ENCODE measurements at regions not wholly inside any gene's neighbourhood (a gene's known extent, or its start where the extent isn't known, plus 50 kb on each side); places are given as distances from the start of the nearest gene placed in this dataset.

DNA sequence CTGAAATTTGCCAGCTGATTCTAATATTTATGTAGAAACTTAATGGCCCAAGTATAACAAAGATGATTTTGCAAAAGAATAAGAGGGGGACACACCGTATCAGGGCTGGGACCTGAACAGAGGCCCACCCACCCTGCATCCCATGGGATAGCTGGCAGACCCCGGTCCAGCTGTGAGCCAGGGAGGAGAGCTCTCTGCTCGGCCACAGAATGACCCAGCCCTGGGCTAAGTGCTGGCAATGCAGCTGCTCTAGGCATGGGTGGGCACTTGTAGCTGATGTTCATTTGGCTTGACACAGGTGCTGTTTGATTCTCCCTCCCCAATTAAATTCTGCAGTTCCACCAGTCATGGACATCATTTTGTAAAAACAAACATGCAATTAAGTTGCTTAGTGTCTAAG is 522.8 kb upstream of the RAB6C start:
- ChIA-PET CTCF (no interaction called here), POLR2A (no interaction called here)
- Mint-ChIP-seq H3K27ac (no peak overlapping the region), H3K27me3 (no peaks in the 10 kb centered on the region), H3K9me3 (peaks cover 0 to 3% (median 0%) of the 10 kb centered on the region in 5 donors), H3K4me3 (no peak overlapping the region), H3K36me3 (no peaks in the 10 kb centered on the region), H3K4me1 (no peaks in the 10 kb centered on the region)
- Histone ChIP-seq H3K4me3 (ENCODE audit: low read length) (no peak overlapping the region), H3K9me3 (ENCODE audit: low read length) (no peaks in the 10 kb centered on the region), H3K27me3 (ENCODE audit: insufficient read depth, low read length, poor library complexity, severe bottlenecking) (no peaks in the 10 kb centered on the region), H3K36me3 (ENCODE audit: insufficient read depth, low read length) (no peaks in the 10 kb centered on the region), H3K4me1 (ENCODE audit: insufficient read depth, low read length) (no peaks in the 10 kb centered on the region), H3K27ac (ENCODE audit: low read depth, low read length) (no peak overlapping the region)
- DNase-seq, result no peak

- Histone ChIP-seq H3K36me3 (ENCODE audit: insufficient read depth, low read length) (no peaks in the 10 kb centered on the region), H3K9me3 (ENCODE audit: low read length) (no peaks in the 10 kb centered on the region), H3K4me3 (ENCODE audit: low read length) (no peak overlapping the region), H3K4me1 (ENCODE audit: insufficient read depth, low read length) (no peaks in the 10 kb centered on the region), H3K27ac (ENCODE audit: low read depth, low read length) (no peak overlapping the region), H3K27me3 (ENCODE audit: insufficient read depth, low read length, poor library complexity, severe bottlenecking) (no peaks in the 10 kb centered on the region)
- no peaks in the 10 kb centered on the region for H3K27me3 Mint-ChIP-seq
- DNase-seq, result no peak
- CTCF ChIA-PET, result no interaction called here
- peaks cover 0 to 3% (median 0%) of the 10 kb centered on the region in 5 donors for H3K9me3 Mint-ChIP-seq
- H3K36me3 Mint-ChIP-seq, result no peaks in the 10 kb centered on the region
- no peak overlapping the region for H3K4me3 Mint-ChIP-seq
- H3K27ac Mint-ChIP-seq, result no peak overlapping the region
- POLR2A ChIA-PET, result no interaction called here
- H3K4me1 Mint-ChIP-seq, result no peaks in the 10 kb centered on the region
Observed at GRCh38 chr2:129457277-129457818, 522.1 kb upstream of the RAB6C start.

DNA sequence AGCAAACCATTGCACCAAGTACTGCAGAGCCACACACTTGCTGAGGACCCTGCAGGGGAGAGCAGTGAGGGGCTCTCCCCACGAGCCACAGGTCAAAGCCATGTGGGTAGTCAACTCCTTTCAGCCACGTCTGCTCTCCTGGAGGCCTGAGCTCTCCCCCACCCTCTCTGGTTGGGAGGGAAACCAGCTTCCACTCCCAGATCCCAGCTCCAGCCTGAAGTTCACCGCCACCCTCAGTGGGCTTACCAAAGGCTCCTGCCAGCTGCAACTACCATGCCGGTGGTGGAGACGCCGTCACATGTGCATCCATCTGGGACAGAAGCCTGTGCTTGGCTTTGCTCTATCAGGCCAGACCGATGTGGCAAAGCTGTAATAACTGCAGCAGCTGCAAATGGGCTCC is 521.5 kb upstream of the RAB6C start:
- no peak for DNase-seq
- Histone ChIP-seq H3K4me1 (ENCODE audit: insufficient read depth, low read length) (no peaks in the 10 kb centered on the region), H3K4me3 (ENCODE audit: low read length) (no peak overlapping the region), H3K36me3 (ENCODE audit: insufficient read depth, low read length) (no peaks in the 10 kb centered on the region), H3K9me3 (ENCODE audit: low read length) (no peaks in the 10 kb centered on the region), H3K27me3 (ENCODE audit: insufficient read depth, low read length, poor library complexity, severe bottlenecking) (no peaks in the 10 kb centered on the region), H3K27ac (ENCODE audit: low read depth, low read length) (no peak overlapping the region)
- Mint-ChIP-seq H3K4me3 (no peak overlapping the region), H3K4me1 (no peaks in the 10 kb centered on the region), H3K27me3 (no peaks in the 10 kb centered on the region), H3K9me3 (peaks cover 0 to 3% (median 0%) of the 10 kb centered on the region in 5 donors), H3K36me3 (no peaks in the 10 kb centered on the region), H3K27ac (no peak overlapping the region)
- ChIA-PET POLR2A (no interaction called here), CTCF (no interaction called here)

- Histone ChIP-seq H3K4me1 (ENCODE audit: insufficient read depth, low read length) (no peaks in the 10 kb centered on the region), H3K4me3 (ENCODE audit: low read length) (no peak overlapping the region), H3K27me3 (ENCODE audit: insufficient read depth, low read length, poor library complexity, severe bottlenecking) (no peaks in the 10 kb centered on the region), H3K36me3 (ENCODE audit: insufficient read depth, low read length) (no peaks in the 10 kb centered on the region), H3K27ac (ENCODE audit: low read depth, low read length) (no peak overlapping the region), H3K9me3 (ENCODE audit: low read length) (no peaks in the 10 kb centered on the region)
- H3K9me3 Mint-ChIP-seq, result peaks cover 0 to 3% (median 0%) of the 10 kb centered on the region in 5 donors
- H3K27ac Mint-ChIP-seq, result no peak overlapping the region
- no peaks in the 10 kb centered on the region for H3K36me3 Mint-ChIP-seq
- ChIA-PET POLR2A (no interaction called here), CTCF (interaction anchor here (1.1 kb wide), 1 partner anchor 9 kb away, joined by 3 read pairs; no protein-coding TSS in a partner anchor)
- no peaks in the 10 kb centered on the region for H3K4me1 Mint-ChIP-seq
- H3K27me3 Mint-ChIP-seq, result no peaks in the 10 kb centered on the region
- no peak overlapping the region for H3K4me3 Mint-ChIP-seq
- no peak for DNase-seq
Observed at GRCh38 chr2:129458436-129458835, 521.0 kb upstream of the RAB6C start.

GRCh38 chr2:129459200-129459876 is 520.1 kb upstream of the RAB6C start:
- no peaks in the 10 kb centered on the region for H3K36me3 ChIP-seq (ENCODE audit: insufficient read depth, low read length)
- H3K9me3 Mint-ChIP-seq, result peaks cover 0 to 3% (median 0%) of the 10 kb centered on the region in 5 donors
- POLR2A ChIA-PET, result no interaction called here

DNA sequence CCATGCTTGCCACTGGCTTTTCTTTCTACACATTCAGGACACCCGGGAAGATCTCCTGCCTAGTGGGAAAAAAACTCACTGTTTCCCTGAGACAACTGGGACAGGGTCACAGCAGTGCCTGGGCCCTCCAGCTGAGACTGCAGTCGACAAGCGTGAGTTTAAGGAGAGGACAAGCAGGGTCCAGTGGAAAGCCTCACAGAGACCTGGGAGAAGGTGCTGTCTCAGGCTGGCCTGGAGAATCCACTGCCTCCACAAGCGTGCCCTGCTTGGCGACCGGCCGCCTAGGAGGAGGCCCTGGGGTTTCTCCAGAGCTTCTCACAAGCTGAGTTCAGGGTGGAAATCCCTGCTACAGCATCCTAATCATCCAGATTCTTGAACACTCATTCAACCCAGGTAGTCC is 519.6 kb upstream of the RAB6C start:
- Mint-ChIP-seq H3K9me3 (peaks cover 0 to 6% (median 0%) of the 10 kb centered on the region in 5 donors), H3K27ac (no peak overlapping the region), H3K36me3 (no peaks in the 10 kb centered on the region), H3K4me3 (no peak overlapping the region), H3K4me1 (no peaks in the 10 kb centered on the region), H3K27me3 (no peaks in the 10 kb centered on the region)
- Histone ChIP-seq H3K27ac (ENCODE audit: low read depth, low read length) (no peak overlapping the region), H3K4me3 (ENCODE audit: low read length) (no peak overlapping the region), H3K9me3 (ENCODE audit: low read length) (no peaks in the 10 kb centered on the region), H3K36me3 (ENCODE audit: insufficient read depth, low read length) (no peaks in the 10 kb centered on the region), H3K27me3 (ENCODE audit: insufficient read depth, low read length, poor library complexity, severe bottlenecking) (no peaks in the 10 kb centered on the region), H3K4me1 (ENCODE audit: insufficient read depth, low read length) (no peaks in the 10 kb centered on the region)
- DNase-seq, result no peak
- ChIA-PET POLR2A (no interaction called here), CTCF (no interaction called here)

More at GRCh38 chr2:129459200-129459876, 520.1 kb upstream of the RAB6C start:
- DNase-seq, result no peak
- no peaks in the 10 kb centered on the region for H3K27me3 Mint-ChIP-seq
- Histone ChIP-seq H3K4me3 (ENCODE audit: low read length) (no peak overlapping the region), H3K27ac (ENCODE audit: low read depth, low read length) (no peak overlapping the region), H3K4me1 (ENCODE audit: insufficient read depth, low read length) (no peaks in the 10 kb centered on the region), H3K27me3 (ENCODE audit: insufficient read depth, low read length, poor library complexity, severe bottlenecking) (no peaks in the 10 kb centered on the region), H3K9me3 (ENCODE audit: low read length) (no peaks in the 10 kb centered on the region)
- H3K27ac Mint-ChIP-seq, result no peak overlapping the region
- H3K4me1 Mint-ChIP-seq, result no peaks in the 10 kb centered on the region
- no peaks in the 10 kb centered on the region for H3K36me3 Mint-ChIP-seq
- no peak overlapping the region for H3K4me3 Mint-ChIP-seq
- CTCF ChIA-PET, result interaction anchor here (1.1 kb wide), 1 partner anchor 10 kb away, joined by 3 read pairs; no protein-coding TSS in a partner anchor

- no peaks in the 10 kb centered on the region for H3K36me3 Mint-ChIP-seq
- Histone ChIP-seq H3K4me1 (ENCODE audit: insufficient read depth, low read length) (no peaks in the 10 kb centered on the region), H3K27ac (ENCODE audit: low read depth, low read length) (no peak overlapping the region), H3K4me3 (ENCODE audit: low read length) (no peak overlapping the region), H3K36me3 (ENCODE audit: insufficient read depth, low read length) (no peaks in the 10 kb centered on the region), H3K27me3 (ENCODE audit: insufficient read depth, low read length, poor library complexity, severe bottlenecking) (no peaks in the 10 kb centered on the region), H3K9me3 (ENCODE audit: low read length) (no peaks in the 10 kb centered on the region)
- no peak overlapping the region for H3K27ac Mint-ChIP-seq
- peaks cover 0 to 6% (median 0%) of the 10 kb centered on the region in 5 donors for H3K9me3 Mint-ChIP-seq
- H3K27me3 Mint-ChIP-seq, result no peaks in the 10 kb centered on the region
- ChIA-PET CTCF (no interaction called here), POLR2A (no interaction called here)
- H3K4me1 Mint-ChIP-seq, result no peaks in the 10 kb centered on the region
- no peak for DNase-seq
- H3K4me3 Mint-ChIP-seq, result no peak overlapping the region
Observed at GRCh38 chr2:129460299-129461198, 518.9 kb upstream of the RAB6C start.

GRCh38 chr2:129462349-129462748 is 517.1 kb upstream of the RAB6C start:
- Mint-ChIP-seq H3K27me3 (no peaks in the 10 kb centered on the region), H3K27ac (no peak overlapping the region), H3K36me3 (no peaks in the 10 kb centered on the region), H3K4me1 (no peaks in the 10 kb centered on the region), H3K4me3 (no peak overlapping the region), H3K9me3 (peaks cover 0 to 3% (median 0%) of the 10 kb centered on the region in 5 donors)
- Histone ChIP-seq H3K27me3 (ENCODE audit: insufficient read depth, low read length, poor library complexity, severe bottlenecking) (no peaks in the 10 kb centered on the region), H3K9me3 (ENCODE audit: low read length) (no peaks in the 10 kb centered on the region), H3K4me3 (ENCODE audit: low read length) (no peak overlapping the region), H3K36me3 (ENCODE audit: insufficient read depth, low read length) (no peaks in the 10 kb centered on the region), H3K27ac (ENCODE audit: low read depth, low read length) (no peak overlapping the region), H3K4me1 (ENCODE audit: insufficient read depth, low read length) (no peaks in the 10 kb centered on the region)
- no peak for DNase-seq
- ChIA-PET POLR2A (no interaction called here), CTCF (no interaction called here)
